GM12878 (cell line): ENCODE measurements at regions not wholly inside any gene's neighbourhood (a gene's known extent, or its start where the extent isn't known, plus 50 kb on each side); places are given as distances from the start of the nearest gene placed in this dataset.

Experiments
- ATAC-seq: fragments of 200-7000 bp; cut with Tn5 transposase; 3 replicates; pipeline ENCODE4 v1.9.1; 2020; ENCODE audit warnings: mild to moderate bottlenecking, moderate library complexity
- BruUV-seq: library from RNA; stranded (reverse); fragments of 400-500 nt; replicated peaks from 2 replicates; lab custom pipeline; 2021; lab: Mats Ljungman, UMichigan
- CTCF ChIA-PET: fragments of 300-600 bp; sonication (Branson Sonifier 250); formaldehyde crosslinking; extraction: SDS; loops from one replicate; lab custom pipeline; 2021; ENCODE audit warnings: inconsistent platforms; lab: Yijun Ruan, JAX
- POLR2A ChIA-PET: fragments of 350-600 bp; formaldehyde crosslinking; extraction: SDS; loops from one replicate; lab custom pipeline; 2021; ENCODE audit warnings: inconsistent platforms; lab: Charles Lee
- RAD21 ChIA-PET: fragments of 300-600 bp; sonication (Branson Sonifier 250); formaldehyde crosslinking; loops from one replicate; lab custom pipeline; 2023; ENCODE audit warnings: antibody characterized with exemption; ENCODE audit not compliant: unreplicated experiment; lab: Charles Lee
- SMC1A ChIA-PET: fragments of 300-600 bp; sonication (Branson Sonifier 250); formaldehyde crosslinking; loops from one replicate; lab custom pipeline; 2023; ENCODE audit not compliant: unreplicated experiment, uncharacterized antibody; lab: Charles Lee
- DNase-seq: peaks from one replicate; pipeline ENCODE4 v3.0.0-alpha.2; 2011; ENCODE audit warnings: low read depth, low spot score
- FAIRE-seq: peaks from 3 replicates; lab custom pipeline; 2011; peaks lifted over from hg19 to GRCh38; lab: Jason Lieb, UNC
- H2AFZ ChIP-seq: 2 replicates; pipeline ENCODE4 v1.6.0; 2011; ENCODE audit warnings: low read depth, low read length, control low read depth; ENCODE audit not compliant: control insufficient read depth
- H3K27ac ChIP-seq: 2 replicates; pipeline ENCODE4 v1.5.1; 2011; ENCODE audit warnings: control low read depth; ENCODE audit not compliant: control insufficient read depth, insufficient read depth
- H3K27me3 ChIP-seq, 2 experiments: replicated peaks in 1 of 2; 2 replicates each; pipeline versions ENCODE4 v1.6.0 to v1.6.1; 2011; ENCODE audit warnings: low read length in 1 of 2; ENCODE audit not compliant: control insufficient read depth in 2 of 2, insufficient read depth in 2 of 2
- H3K36me3 ChIP-seq, 2 experiments: 2 replicates each; pipeline ENCODE4 v1.5.1; 2011; ENCODE audit warnings: low read length in 1 of 2; ENCODE audit not compliant: control insufficient read depth in 2 of 2, insufficient read depth in 2 of 2
- H3K4me1 ChIP-seq: 2 replicates; pipeline ENCODE4 v1.6.1; 2011; ENCODE audit warnings: mild to moderate bottlenecking, low read length, moderate library complexity, mixed read lengths; ENCODE audit not compliant: control insufficient read depth, insufficient read depth
- H3K4me2 ChIP-seq: 2 replicates; pipeline ENCODE4 v1.6.0; 2011; ENCODE audit warnings: control low read depth; ENCODE audit not compliant: control insufficient read depth, insufficient read depth
- H3K4me3 ChIP-seq: fragments of 200-600 bp; sonication (generic); 2 replicates; pipeline ENCODE4 v1.5.1; 2016
- H3K79me2 ChIP-seq: 2 replicates; pipeline ENCODE4 v1.6.0; 2011; ENCODE audit warnings: low read length; ENCODE audit not compliant: control insufficient read depth, insufficient read depth
- H3K9ac ChIP-seq: 2 replicates; pipeline ENCODE4 v1.8.0; 2011; ENCODE audit warnings: low read length, control low read depth, mixed read lengths; ENCODE audit not compliant: control insufficient read depth, insufficient read depth
- H3K9me3 ChIP-seq: replicated peaks from 3 replicates; pipeline ENCODE4 v1.5.1; 2011; ENCODE audit warnings: mild to moderate bottlenecking, low read length; ENCODE audit not compliant: control insufficient read depth, insufficient read depth
- H4K20me1 ChIP-seq: 2 replicates; pipeline ENCODE4 v1.6.0; 2011; ENCODE audit not compliant: control insufficient read depth, insufficient read depth
- CBX3 ChIP-seq: fragments of 200-600 bp; sonication (generic); IDR thresholded peaks from 2 replicates; pipeline ENCODE4 v1.6.1; 2016; ENCODE audit warnings: low read depth, borderline replicate concordance
- JUNB ChIP-seq: IDR thresholded peaks from 2 replicates; pipeline ENCODE4 v1.6.1; 2016; ENCODE audit warnings: antibody characterized with exemption, mild to moderate bottlenecking
- JUND ChIP-seq: IDR thresholded peaks from 2 replicates; pipeline ENCODE4 v1.6.1; 2012; ENCODE audit warnings: low read depth, mild to moderate bottlenecking, low read length, improper control_type of control experiment, moderate library complexity
- RAD21 ChIP-seq: IDR thresholded peaks from 2 replicates; pipeline ENCODE4 v1.6.1; 2011; ENCODE audit warnings: mild to moderate bottlenecking, low read depth, low read length, moderate library complexity; ENCODE audit not compliant: insufficient read depth
- RCOR1 ChIP-seq: conservative IDR thresholded peaks from 2 replicates; pipeline ENCODE4 v1.6.1; 2012; ENCODE audit warnings: low read depth, low read length, improper control_type of control experiment
- RUNX3 ChIP-seq: IDR thresholded peaks from 2 replicates; pipeline ENCODE4 v1.6.1; 2012; ENCODE audit warnings: low read length, inconsistent platforms
- SMARCA5 ChIP-seq: fragments of 450-650 bp; IDR thresholded peaks from 2 replicates; pipeline ENCODE4 v1.6.1; 2017; ENCODE audit warnings: mild to moderate bottlenecking
- SMC3 ChIP-seq: IDR thresholded peaks from 2 replicates; pipeline ENCODE4 v1.6.1; 2011; ENCODE audit warnings: low read length, improper control_type of control experiment, borderline replicate concordance
- ZNF24 ChIP-seq: fragments of 450-650 bp; IDR thresholded peaks from 2 replicates; pipeline ENCODE4 v1.6.1; 2017; ENCODE audit warnings: antibody characterized with exemption, mild to moderate bottlenecking
- ZZZ3 ChIP-seq: IDR thresholded peaks from 2 replicates; pipeline ENCODE4 v1.6.1; 2011; ENCODE audit warnings: low read depth; ENCODE audit not compliant: control insufficient read depth, insufficient read length
- WGBS: methylation state at CpG from one replicate; pipeline ENCODE4 v1.1.6; 2016; ENCODE audit warnings: low lambda C conversion rate; ENCODE audit not compliant: insufficient replicate concordance, insufficient coverage; ENCODE audit errors: missing lambda C conversion rate; 5-methylcytosine and 5-hydroxymethylcytosine counted together
- in situ Hi-C: fragments of 300-500 bp; cut with MboI; formaldehyde crosslinking; loops from 9 replicates; pipeline ENCODE4 v1.14.3; 2018; ENCODE audit warnings: mixed read lengths
- intact Hi-C: fragments of 100-400 bp; cut with micrococcal nuclease; formaldehyde crosslinking; loops from one replicate; pipeline ENCODE4 v1.14.2; 2022; ENCODE audit not compliant: unreplicated experiment
- TF ChIP-seq, protein P1 (sequence below): IDR thresholded peaks from 2 replicates; pipeline ENCODE4 v1.6.1; 2011; ENCODE audit warnings: low read depth, mild to moderate bottlenecking, low read length, moderate library complexity, borderline replicate concordance; ENCODE audit errors: extremely low read depth
- TF ChIP-seq, protein P2 (sequence below): fragments of 450-650 bp; formaldehyde crosslinking; IDR thresholded peaks from 2 replicates; pipeline ENCODE4 v1.5.0; 2022; ENCODE audit warnings: mild to moderate bottlenecking, missing genetic modification characterization
- TF ChIP-seq, protein P3 (sequence below): fragments of 450-650 bp; IDR thresholded peaks from 2 replicates; pipeline ENCODE4 v1.6.1; 2014; ENCODE audit warnings: mild to moderate bottlenecking
- TF ChIP-seq, protein P4 (sequence below): fragments of 450-650 bp; IDR thresholded peaks from 2 replicates; pipeline ENCODE4 v1.6.1; 2016; ENCODE audit warnings: mild to moderate bottlenecking, moderate library complexity, borderline replicate concordance

DNA sequence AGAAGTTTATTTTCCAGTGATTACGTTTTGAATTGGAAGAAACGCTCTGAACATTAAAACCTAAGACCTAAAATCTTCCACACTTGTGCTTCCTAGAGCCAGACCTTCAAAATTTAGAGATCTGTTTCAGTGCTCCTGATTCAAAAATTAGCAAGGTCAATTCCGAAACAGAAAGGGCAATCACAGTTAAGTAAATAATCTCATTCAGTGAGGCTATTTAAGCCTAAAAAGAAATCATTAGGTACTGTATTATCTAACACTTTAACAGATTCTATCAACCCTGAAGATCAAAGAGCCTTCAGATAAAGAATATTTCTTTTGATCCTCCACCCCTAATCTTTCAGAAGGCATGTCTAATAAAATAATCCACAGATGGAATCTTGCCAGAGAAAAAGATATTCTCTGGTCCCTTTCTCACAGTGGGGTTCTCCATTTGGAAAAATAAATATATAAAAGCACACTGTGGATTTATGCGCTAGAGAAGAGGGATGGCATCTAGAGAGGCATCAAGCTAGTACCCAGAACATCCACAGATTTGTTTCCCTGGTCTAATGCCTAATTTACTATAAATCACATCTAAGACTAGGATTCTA is 54.4 kb downstream of the ZZZ3 start:
- H3K79me2 ChIP-seq, result no peaks in the 10 kb centered on the region
- peaks cover 2 to 20% of the 10 kb centered on the region in 2 experiments for H3K36me3 ChIP-seq
- H3K27ac ChIP-seq, result no peak overlapping the region
- H2AFZ ChIP-seq, result no peak overlapping the region
- ChIA-PET POLR2A (no interaction called here), RAD21 (no interaction called here), CTCF (interaction anchor here (0.5 kb wide), 1 partner anchor 23 kb away, joined by 3 read pairs; no protein-coding TSS in a partner anchor), SMC1A (no interaction called here)
- BruUV-seq, result no TSS peak
- no peak overlapping the region for H3K9ac ChIP-seq
- no peaks in the 10 kb centered on the region for H3K9me3 ChIP-seq
- DNase-seq, result no peak
- H3K4me1 ChIP-seq, result no peaks in the 10 kb centered on the region
- FAIRE-seq, result no peak
- H3K27me3 ChIP-seq, result no peaks in the 10 kb centered on the region
- intact Hi-C loops (no loop called here), in situ Hi-C loops (no loop called here)
- no peak overlapping the region for H3K4me3 ChIP-seq
- 99% methylated on average over 4 of the region's 4 CpGs for WGBS
- no peak overlapping the region for H3K4me2 ChIP-seq
- ATAC-seq, result no peak
- H4K20me1 ChIP-seq, result no peaks in the 10 kb centered on the region
- TF ChIP-seq JUND (no peak), ZNF24 (no peak), RUNX3 (no peak), SMARCA5 (no peak), CBX3 (no peak), SMC3 (no peak), JUNB (no peak), RAD21 (no peak), ZZZ3 (no peak), RCOR1 (no peak)
- TF ChIP-seq, protein P1, sequence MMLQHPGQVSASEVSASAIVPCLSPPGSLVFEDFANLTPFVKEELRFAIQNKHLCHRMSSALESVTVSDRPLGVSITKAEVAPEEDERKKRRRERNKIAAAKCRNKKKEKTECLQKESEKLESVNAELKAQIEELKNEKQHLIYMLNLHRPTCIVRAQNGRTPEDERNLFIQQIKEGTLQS, result no peak
- TF ChIP-seq, protein P2, sequence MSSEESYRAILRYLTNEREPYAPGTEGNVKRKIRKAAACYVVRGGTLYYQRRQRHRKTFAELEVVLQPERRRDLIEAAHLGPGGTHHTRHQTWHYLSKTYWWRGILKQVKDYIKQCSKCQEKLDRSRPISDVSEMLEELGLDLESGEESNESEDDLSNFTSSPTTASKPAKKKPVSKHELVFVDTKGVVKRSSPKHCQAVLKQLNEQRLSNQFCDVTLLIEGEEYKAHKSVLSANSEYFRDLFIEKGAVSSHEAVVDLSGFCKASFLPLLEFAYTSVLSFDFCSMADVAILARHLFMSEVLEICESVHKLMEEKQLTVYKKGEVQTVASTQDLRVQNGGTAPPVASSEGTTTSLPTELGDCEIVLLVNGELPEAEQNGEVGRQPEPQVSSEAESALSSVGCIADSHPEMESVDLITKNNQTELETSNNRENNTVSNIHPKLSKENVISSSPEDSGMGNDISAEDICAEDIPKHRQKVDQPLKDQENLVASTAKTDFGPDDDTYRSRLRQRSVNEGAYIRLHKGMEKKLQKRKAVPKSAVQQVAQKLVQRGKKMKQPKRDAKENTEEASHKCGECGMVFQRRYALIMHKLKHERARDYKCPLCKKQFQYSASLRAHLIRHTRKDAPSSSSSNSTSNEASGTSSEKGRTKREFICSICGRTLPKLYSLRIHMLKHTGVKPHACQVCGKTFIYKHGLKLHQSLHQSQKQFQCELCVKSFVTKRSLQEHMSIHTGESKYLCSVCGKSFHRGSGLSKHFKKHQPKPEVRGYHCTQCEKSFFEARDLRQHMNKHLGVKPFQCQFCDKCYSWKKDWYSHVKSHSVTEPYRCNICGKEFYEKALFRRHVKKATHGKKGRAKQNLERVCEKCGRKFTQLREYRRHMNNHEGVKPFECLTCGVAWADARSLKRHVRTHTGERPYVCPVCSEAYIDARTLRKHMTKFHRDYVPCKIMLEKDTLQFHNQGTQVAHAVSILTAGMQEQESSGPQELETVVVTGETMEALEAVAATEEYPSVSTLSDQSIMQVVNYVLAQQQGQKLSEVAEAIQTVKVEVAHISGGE (CRISPR knock-in tag), result no peak
- TF ChIP-seq, protein P3, sequence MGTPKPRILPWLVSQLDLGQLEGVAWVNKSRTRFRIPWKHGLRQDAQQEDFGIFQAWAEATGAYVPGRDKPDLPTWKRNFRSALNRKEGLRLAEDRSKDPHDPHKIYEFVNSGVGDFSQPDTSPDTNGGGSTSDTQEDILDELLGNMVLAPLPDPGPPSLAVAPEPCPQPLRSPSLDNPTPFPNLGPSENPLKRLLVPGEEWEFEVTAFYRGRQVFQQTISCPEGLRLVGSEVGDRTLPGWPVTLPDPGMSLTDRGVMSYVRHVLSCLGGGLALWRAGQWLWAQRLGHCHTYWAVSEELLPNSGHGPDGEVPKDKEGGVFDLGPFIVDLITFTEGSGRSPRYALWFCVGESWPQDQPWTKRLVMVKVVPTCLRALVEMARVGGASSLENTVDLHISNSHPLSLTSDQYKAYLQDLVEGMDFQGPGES, result no peak
- TF ChIP-seq, protein P4, sequence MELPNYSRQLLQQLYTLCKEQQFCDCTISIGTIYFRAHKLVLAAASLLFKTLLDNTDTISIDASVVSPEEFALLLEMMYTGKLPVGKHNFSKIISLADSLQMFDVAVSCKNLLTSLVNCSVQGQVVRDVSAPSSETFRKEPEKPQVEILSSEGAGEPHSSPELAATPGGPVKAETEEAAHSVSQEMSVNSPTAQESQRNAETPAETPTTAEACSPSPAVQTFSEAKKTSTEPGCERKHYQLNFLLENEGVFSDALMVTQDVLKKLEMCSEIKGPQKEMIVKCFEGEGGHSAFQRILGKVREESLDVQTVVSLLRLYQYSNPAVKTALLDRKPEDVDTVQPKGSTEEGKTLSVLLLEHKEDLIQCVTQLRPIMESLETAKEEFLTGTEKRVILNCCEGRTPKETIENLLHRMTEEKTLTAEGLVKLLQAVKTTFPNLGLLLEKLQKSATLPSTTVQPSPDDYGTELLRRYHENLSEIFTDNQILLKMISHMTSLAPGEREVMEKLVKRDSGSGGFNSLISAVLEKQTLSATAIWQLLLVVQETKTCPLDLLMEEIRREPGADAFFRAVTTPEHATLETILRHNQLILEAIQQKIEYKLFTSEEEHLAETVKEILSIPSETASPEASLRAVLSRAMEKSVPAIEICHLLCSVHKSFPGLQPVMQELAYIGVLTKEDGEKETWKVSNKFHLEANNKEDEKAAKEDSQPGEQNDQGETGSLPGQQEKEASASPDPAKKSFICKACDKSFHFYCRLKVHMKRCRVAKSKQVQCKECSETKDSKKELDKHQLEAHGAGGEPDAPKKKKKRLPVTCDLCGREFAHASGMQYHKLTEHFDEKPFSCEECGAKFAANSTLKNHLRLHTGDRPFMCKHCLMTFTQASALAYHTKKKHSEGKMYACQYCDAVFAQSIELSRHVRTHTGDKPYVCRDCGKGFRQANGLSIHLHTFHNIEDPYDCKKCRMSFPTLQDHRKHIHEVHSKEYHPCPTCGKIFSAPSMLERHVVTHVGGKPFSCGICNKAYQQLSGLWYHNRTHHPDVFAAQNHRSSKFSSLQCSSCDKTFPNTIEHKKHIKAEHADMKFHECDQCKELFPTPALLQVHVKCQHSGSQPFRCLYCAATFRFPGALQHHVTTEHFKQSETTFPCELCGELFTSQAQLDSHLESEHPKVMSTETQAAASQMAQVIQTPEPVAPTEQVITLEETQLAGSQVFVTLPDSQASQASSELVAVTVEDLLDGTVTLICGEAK, result no peak
